Mesendoderm (in vitro differentiated cells): ENCODE measurements at regions not wholly inside any gene's neighbourhood (a gene's known extent, or its start where the extent isn't known, plus 50 kb on each side); places are given as distances from the start of the nearest gene placed in this dataset.

Experiments
- DNase-seq: peaks from one replicate; pipeline ENCODE4 v3.0.0; 2013
- H2AK5ac ChIP-seq: 2 replicates; pipeline ENCODE4 v1.6.1; 2013; ENCODE audit warnings: low read length, inconsistent platforms
- H2BK120ac ChIP-seq: 2 replicates; pipeline ENCODE4 v1.6.1; 2013; ENCODE audit warnings: low read depth, mild to moderate bottlenecking, low read length, moderate library complexity, mixed read lengths
- H2BK15ac ChIP-seq: replicated peaks from 2 replicates; pipeline ENCODE4 v1.6.1; 2013; ENCODE audit warnings: low read depth, mild to moderate bottlenecking, moderate library complexity
- H2BK5ac ChIP-seq: 2 replicates; pipeline ENCODE4 v1.6.1; 2013; ENCODE audit warnings: low read length, inconsistent platforms
- H3K18ac ChIP-seq: 2 replicates; pipeline ENCODE4 v1.6.1; 2013; ENCODE audit warnings: mild to moderate bottlenecking, low read length, mixed read lengths
- H3K23ac ChIP-seq: one replicate; pipeline ENCODE4 v1.6.1; 2013; ENCODE audit warnings: low read length
- H3K27ac ChIP-seq: 2 replicates; pipeline ENCODE4 v1.5.1; 2013; ENCODE audit warnings: low read depth, mild to moderate bottlenecking, inconsistent platforms, low read length, moderate library complexity
- H3K27me3 ChIP-seq: 2 replicates; pipeline ENCODE4 v1.6.1; 2013; ENCODE audit warnings: low read length, control low read depth, mild to moderate bottlenecking, inconsistent platforms; ENCODE audit not compliant: insufficient read depth, poor library complexity
- H3K36me3 ChIP-seq: 2 replicates; pipeline ENCODE4 v1.6.1; 2013; ENCODE audit warnings: low read length, inconsistent platforms; ENCODE audit not compliant: control insufficient read depth, insufficient read depth
- H3K4ac ChIP-seq: one replicate; pipeline ENCODE4 v1.6.1; 2013; ENCODE audit warnings: low read depth, mild to moderate bottlenecking, low read length, moderate library complexity
- H3K4me1 ChIP-seq: 2 replicates; pipeline ENCODE4 v1.6.1; 2013; ENCODE audit warnings: low read depth, low read length, inconsistent platforms; ENCODE audit not compliant: control insufficient read depth
- H3K4me2 ChIP-seq: 2 replicates; pipeline ENCODE4 v1.6.1; 2013; ENCODE audit warnings: low read length
- H3K4me3 ChIP-seq: 2 replicates; pipeline ENCODE4 v1.5.1; 2013; ENCODE audit warnings: mild to moderate bottlenecking, low read length
- H3K56ac ChIP-seq: one replicate; pipeline ENCODE4 v1.6.1; 2013; ENCODE audit warnings: low read length
- H3K79me1 ChIP-seq: 2 replicates; pipeline ENCODE4 v1.6.1; 2013; ENCODE audit warnings: low read length, inconsistent platforms
- H3K79me2 ChIP-seq: 2 replicates; pipeline ENCODE4 v1.6.1; 2013; ENCODE audit warnings: mild to moderate bottlenecking, low read length; ENCODE audit not compliant: control insufficient read depth, insufficient read depth
- H3K9ac ChIP-seq: 2 replicates; pipeline ENCODE4 v1.6.1; 2013; ENCODE audit warnings: low read length, inconsistent platforms
- H4K5ac ChIP-seq: one replicate; pipeline ENCODE4 v1.6.1; 2013; ENCODE audit warnings: low read length
- H4K8ac ChIP-seq: one replicate; pipeline ENCODE4 v1.6.1; 2013; ENCODE audit warnings: low read depth, mild to moderate bottlenecking, control low read depth, low read length, moderate library complexity
- WGBS: extraction: QIAGEN DNeasy Blood & Tissue Kit; methylation state at CpG from one replicate; pipeline ENCODE4 v1.1.7; 2013; ENCODE audit warnings: low lambda C conversion rate, missing lambda C conversion rate; ENCODE audit not compliant: insufficient coverage; ENCODE audit errors: extremely low coverage; 5-methylcytosine and 5-hydroxymethylcytosine counted together

DNA sequence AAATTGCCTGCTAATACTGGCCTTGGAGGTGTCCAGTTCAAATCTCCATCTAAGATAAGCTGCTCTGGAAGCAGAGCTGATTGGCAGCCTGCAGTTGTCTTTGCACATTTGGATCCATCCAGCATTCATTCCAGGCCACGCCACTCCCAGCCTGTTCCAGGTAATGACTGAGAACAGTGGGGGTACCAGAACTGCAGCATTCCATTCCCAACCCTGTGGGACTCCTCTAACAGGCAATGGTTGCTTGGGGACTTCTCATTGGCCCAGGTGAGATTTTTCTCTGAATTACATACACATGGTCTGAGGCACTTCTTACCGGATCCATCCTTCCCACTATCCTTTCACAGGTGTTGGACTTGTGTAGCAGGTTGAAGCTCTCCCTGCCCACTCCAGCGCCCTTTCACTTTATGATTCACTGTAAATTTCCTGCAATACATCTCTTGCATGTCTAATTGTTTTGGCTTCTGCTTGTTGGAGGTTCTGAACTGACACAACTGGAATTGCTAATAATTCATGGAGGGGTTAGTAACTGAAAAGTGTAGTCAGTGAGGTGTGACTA is 206.1 kb upstream of the ZFHX3 start:
- H2AK5ac ChIP-seq: no peak overlapping the region
- no peak for DNase-seq
- H3K18ac ChIP-seq: no peak overlapping the region
- H3K4ac ChIP-seq: no peak overlapping the region
- no peaks in the 10 kb centered on the region for H3K79me2 ChIP-seq
- no peaks in the 10 kb centered on the region for H3K27me3 ChIP-seq
- H2BK5ac ChIP-seq: no peak overlapping the region
- no peaks in the 10 kb centered on the region for H3K79me1 ChIP-seq
- no peak overlapping the region for H4K8ac ChIP-seq
- H3K56ac ChIP-seq: no peak overlapping the region
- no peak overlapping the region for H3K4me3 ChIP-seq
- no peak overlapping the region for H2BK120ac ChIP-seq
- no peaks in the 10 kb centered on the region for H3K4me1 ChIP-seq
- WGBS: no CpG with 5 or more reads among the region's 3 CpGs
- H3K27ac ChIP-seq: no peak overlapping the region
- H4K5ac ChIP-seq: no peak overlapping the region
- no peak overlapping the region for H3K9ac ChIP-seq
- H3K4me2 ChIP-seq: no peak overlapping the region
- no peak overlapping the region for H3K23ac ChIP-seq
- H2BK15ac ChIP-seq: no peak overlapping the region
- no peaks in the 10 kb centered on the region for H3K36me3 ChIP-seq

DNA sequence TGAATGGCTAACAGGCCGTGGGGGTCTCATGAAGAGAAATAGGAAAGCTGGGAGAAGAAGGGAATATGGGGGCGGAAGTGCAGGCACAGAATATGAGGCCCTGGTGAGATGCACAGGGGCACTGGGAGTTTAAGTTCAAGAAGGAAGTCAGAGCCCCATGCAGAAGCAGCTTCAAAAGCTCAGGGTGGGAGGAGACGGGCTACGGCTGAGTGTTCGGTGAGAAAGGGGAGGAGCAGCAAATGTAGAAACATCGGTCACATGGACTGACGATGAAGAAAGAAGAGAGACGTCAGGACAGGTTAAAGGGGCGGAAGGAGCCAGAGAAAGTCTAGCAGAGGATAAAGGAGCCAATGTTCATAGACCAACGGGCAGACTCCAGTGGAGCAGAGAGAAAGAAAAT is 204.5 kb upstream of the ZFHX3 start:
- no peak overlapping the region for H4K5ac ChIP-seq
- no CpG with 5 or more reads among the region's 10 CpGs for WGBS
- H3K4ac ChIP-seq: no peak overlapping the region
- H3K18ac ChIP-seq: no peak overlapping the region
- no peak overlapping the region for H2BK15ac ChIP-seq
- H3K79me2 ChIP-seq: no peaks in the 10 kb centered on the region
- no peak overlapping the region for H3K9ac ChIP-seq
- no peaks in the 10 kb centered on the region for H3K4me1 ChIP-seq
- H3K27ac ChIP-seq: no peak overlapping the region
- H3K4me2 ChIP-seq: no peak overlapping the region
- no peak overlapping the region for H4K8ac ChIP-seq
- no peak overlapping the region for H2AK5ac ChIP-seq
- DNase-seq: no peak
- H2BK5ac ChIP-seq: no peak overlapping the region
- H2BK120ac ChIP-seq: no peak overlapping the region
- no peak overlapping the region for H3K23ac ChIP-seq
- no peaks in the 10 kb centered on the region for H3K27me3 ChIP-seq
- H3K4me3 ChIP-seq: no peak overlapping the region
- no peaks in the 10 kb centered on the region for H3K36me3 ChIP-seq
- no peaks in the 10 kb centered on the region for H3K79me1 ChIP-seq
- H3K56ac ChIP-seq: no peak overlapping the region

DNA sequence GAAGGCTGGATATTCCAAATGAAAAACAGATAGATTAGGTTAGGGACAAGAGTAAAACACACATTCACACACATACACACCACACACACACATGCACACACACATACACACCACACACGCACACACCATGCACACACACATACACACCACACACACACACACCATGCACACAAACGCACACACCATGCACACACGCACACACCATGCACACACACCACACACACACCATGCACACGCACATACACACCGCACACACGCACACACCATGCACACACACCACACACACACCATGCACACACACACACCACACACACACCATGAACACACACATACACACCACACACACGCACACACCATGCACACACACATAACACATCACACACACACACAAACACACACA is 203.7 kb upstream of the ZFHX3 start:
- WGBS: no CpG with 5 or more reads among the region's 7 CpGs
- H4K5ac ChIP-seq: no peak overlapping the region

DNA sequence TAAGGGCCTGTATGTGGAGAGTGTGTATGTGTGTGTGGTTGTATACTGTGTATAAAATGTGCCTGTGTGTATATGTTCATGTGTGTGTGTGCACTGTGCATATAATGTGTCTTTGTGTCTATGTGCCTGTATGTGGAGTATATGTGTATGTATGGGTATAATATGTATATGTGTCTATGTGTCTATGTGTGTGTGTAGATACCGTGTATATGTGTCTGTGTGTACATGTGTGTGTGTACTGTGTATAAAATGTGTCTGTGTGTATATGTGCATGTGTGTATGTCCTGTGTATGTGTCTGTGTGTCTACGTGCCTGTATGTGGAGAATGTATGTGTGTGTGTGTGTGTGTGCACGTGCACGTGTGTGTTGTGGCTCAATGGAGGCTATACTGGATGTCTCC is 200.4 kb upstream of the ZFHX3 start:
- H2BK15ac ChIP-seq: no peak overlapping the region
- no peak overlapping the region for H2BK5ac ChIP-seq
- no peak overlapping the region for H2AK5ac ChIP-seq
- H3K18ac ChIP-seq: no peak overlapping the region
- H2BK120ac ChIP-seq: no peak overlapping the region
- no peaks in the 10 kb centered on the region for H3K79me1 ChIP-seq
- H3K27me3 ChIP-seq: no peaks in the 10 kb centered on the region
- H3K79me2 ChIP-seq: no peaks in the 10 kb centered on the region
- no peak for DNase-seq
- H4K5ac ChIP-seq: no peak overlapping the region
- no peak overlapping the region for H3K4me2 ChIP-seq
- no peak overlapping the region for H3K4ac ChIP-seq
- H3K36me3 ChIP-seq: no peaks in the 10 kb centered on the region
- no peaks in the 10 kb centered on the region for H3K4me1 ChIP-seq
- no peak overlapping the region for H3K4me3 ChIP-seq
- no CpG with 5 or more reads among the region's 4 CpGs for WGBS
- H3K9ac ChIP-seq: no peak overlapping the region
- no peak overlapping the region for H3K27ac ChIP-seq
- H3K23ac ChIP-seq: no peak overlapping the region
- no peak overlapping the region for H3K56ac ChIP-seq
- H4K8ac ChIP-seq: no peak overlapping the region

More for the DNA sequence above, 203.7 kb upstream of the ZFHX3 start:
- no peak overlapping the region for H2BK5ac ChIP-seq
- no peak overlapping the region for H3K23ac ChIP-seq
- no peaks in the 10 kb centered on the region for H3K36me3 ChIP-seq
- no peaks in the 10 kb centered on the region for H3K79me2 ChIP-seq
- no peak overlapping the region for H3K9ac ChIP-seq
- no peak overlapping the region for H3K4me2 ChIP-seq
- H2BK120ac ChIP-seq: no peak overlapping the region
- no peaks in the 10 kb centered on the region for H3K79me1 ChIP-seq
- H3K18ac ChIP-seq: no peak overlapping the region
- H3K56ac ChIP-seq: no peak overlapping the region
- no peak overlapping the region for H3K4me3 ChIP-seq
- no peak overlapping the region for H2AK5ac ChIP-seq
- no peaks in the 10 kb centered on the region for H3K27me3 ChIP-seq
- no peak overlapping the region for H2BK15ac ChIP-seq
- DNase-seq: no peak
- no peak overlapping the region for H4K8ac ChIP-seq
- H3K4ac ChIP-seq: no peak overlapping the region
- no peaks in the 10 kb centered on the region for H3K4me1 ChIP-seq
- no peak overlapping the region for H3K27ac ChIP-seq

DNA sequence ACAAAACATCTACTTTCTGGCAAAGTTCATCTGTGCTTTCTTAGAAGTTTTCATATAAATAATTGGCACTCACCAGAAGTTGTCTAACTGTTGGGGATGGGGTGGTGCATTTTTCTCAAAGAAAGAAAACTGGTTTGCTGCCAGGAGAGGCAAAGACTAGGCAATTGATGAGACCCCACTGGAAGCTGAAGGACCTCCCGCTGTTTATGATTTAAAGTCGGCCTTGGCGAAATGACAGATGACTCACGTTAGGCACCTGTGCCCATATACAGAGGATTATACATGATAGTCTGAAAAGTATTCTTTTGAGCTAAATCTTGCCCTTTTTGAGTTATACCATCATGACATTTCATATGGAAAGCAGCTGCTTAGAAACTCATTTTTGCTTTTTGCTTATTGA is 193.0 kb upstream of the ZFHX3 start:
- no peak for DNase-seq

DNA sequence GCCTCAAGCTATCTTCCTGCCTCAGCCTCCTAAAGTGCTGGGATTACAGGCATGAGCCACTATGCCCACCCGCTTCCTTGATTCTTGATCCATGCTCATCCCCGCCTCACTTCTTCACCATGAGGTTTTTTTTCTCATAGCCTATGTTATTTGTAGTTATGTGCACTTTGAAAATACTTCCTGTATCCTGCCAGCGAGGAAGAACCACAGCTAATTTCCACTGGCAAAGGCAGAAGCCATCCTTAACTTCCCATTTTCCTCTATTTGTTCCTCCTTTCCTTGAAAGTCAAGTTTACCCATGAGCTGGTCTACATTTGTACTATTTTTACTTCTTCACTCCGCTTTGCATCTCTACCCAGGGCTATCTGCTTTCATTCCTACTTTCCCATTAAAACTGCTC is 189.7 kb upstream of the ZFHX3 start:
- no peak overlapping the region for H2BK5ac ChIP-seq
- H3K79me1 ChIP-seq: no peaks in the 10 kb centered on the region
- no peak overlapping the region for H4K8ac ChIP-seq
- H3K4me3 ChIP-seq: no peak overlapping the region
- no peak overlapping the region for H4K5ac ChIP-seq
- H3K27ac ChIP-seq: no peak overlapping the region
- H3K79me2 ChIP-seq: no peaks in the 10 kb centered on the region
- H2BK120ac ChIP-seq: no peak overlapping the region
- no peak for DNase-seq
- no peak overlapping the region for H2BK15ac ChIP-seq
- H3K4ac ChIP-seq: no peak overlapping the region
- H3K36me3 ChIP-seq: no peaks in the 10 kb centered on the region
- no peaks in the 10 kb centered on the region for H3K27me3 ChIP-seq
- no peak overlapping the region for H3K18ac ChIP-seq
- no peaks in the 10 kb centered on the region for H3K4me1 ChIP-seq
- no CpG with 5 or more reads among the region's 4 CpGs for WGBS
- H3K9ac ChIP-seq: no peak overlapping the region
- no peak overlapping the region for H3K56ac ChIP-seq
- H2AK5ac ChIP-seq: no peak overlapping the region
- H3K23ac ChIP-seq: no peak overlapping the region
- H3K4me2 ChIP-seq: no peak overlapping the region

More for the DNA sequence above, 193.0 kb upstream of the ZFHX3 start:
- Histone ChIP-seq H3K4me2 (no peak overlapping the region), H3K27ac (no peak overlapping the region), H3K4ac (no peak overlapping the region), H2BK120ac (no peak overlapping the region), H3K36me3 (no peaks in the 10 kb centered on the region), H3K79me1 (no peaks in the 10 kb centered on the region), H3K56ac (no peak overlapping the region), H4K8ac (no peak overlapping the region), H3K27me3 (no peaks in the 10 kb centered on the region), H3K9ac (no peak overlapping the region), H3K79me2 (no peaks in the 10 kb centered on the region), H2BK5ac (no peak overlapping the region), H3K18ac (no peak overlapping the region), H4K5ac (no peak overlapping the region), H3K23ac (no peak overlapping the region), H3K4me3 (no peak overlapping the region), H2BK15ac (no peak overlapping the region), H2AK5ac (no peak overlapping the region), H3K4me1 (no peaks in the 10 kb centered on the region)
- WGBS: no CpG with 5 or more reads among the region's 4 CpGs
